OCI-LY3 (cell line): ENCODE measurements at regions not wholly inside any gene's neighbourhood (a gene's known extent, or its start where the extent isn't known, plus 50 kb on each side); places are given as distances from the start of the nearest gene placed in this dataset.
"Not testable (repeated sequence)": the region's sequence is repeated elsewhere in the genome, so short reads cannot be mapped to it uniquely, and the experiment has no call there.

Experiments
- H2AFZ ChIP-seq: fragments of 200-600, 300-600 bp; shearing (Covaris generic); 2 replicates; pipeline ENCODE4 v1.6.0; 2014; ENCODE audit warnings: antibody characterized with exemption, low read depth, low read length
- H3K27ac ChIP-seq: fragments of 200-600, 300-600 bp; sonication (generic); 2 replicates; pipeline ENCODE4 v1.5.1; 2014; ENCODE audit warnings: mild to moderate bottlenecking, low read length, moderate library complexity, mixed read lengths
- H3K27me3 ChIP-seq: fragments of 200-600, 300-600 bp; sonication (generic); 2 replicates; pipeline ENCODE4 v1.6.1; 2014; ENCODE audit warnings: low read depth, low read length, mixed read lengths
- H3K36me3 ChIP-seq: fragments of 200-600, 300-600 bp; sonication (generic); replicated peaks from 2 replicates; pipeline ENCODE3; 2014; ENCODE audit warnings: low read depth, low read length, mixed read lengths
- H3K4me1 ChIP-seq: fragments of 300-600, 200-600 bp; sonication (generic); 2 replicates; pipeline ENCODE4 v1.6.1; 2014; ENCODE audit warnings: low read length, mixed read lengths
- H3K4me2 ChIP-seq: fragments of 200-600, 300-600 bp; sonication (generic); 2 replicates; pipeline ENCODE4 v1.6.1; 2014; ENCODE audit warnings: low read length, mixed read lengths
- H3K4me3 ChIP-seq: fragments of 300-600, 200-600 bp; sonication (generic); 2 replicates; pipeline ENCODE4 v1.5.1; 2014; ENCODE audit warnings: antibody characterized with exemption, mild to moderate bottlenecking, low read length, moderate library complexity
- H3K79me2 ChIP-seq: fragments of 300-600, 200-600 bp; shearing (Covaris generic); 2 replicates; pipeline ENCODE4 v1.6.1; 2014; ENCODE audit warnings: mild to moderate bottlenecking, low read length, mixed read lengths
- H3K9ac ChIP-seq: fragments of 300-600, 200-600 bp; shearing (Covaris generic); 2 replicates; pipeline ENCODE4 v1.6.0; 2014; ENCODE audit warnings: mild to moderate bottlenecking, low read length, moderate library complexity
- H3K9me3 ChIP-seq: fragments of 200-600, 300-600 bp; shearing (Covaris generic); 2 replicates; pipeline ENCODE4 v1.6.1; 2014; ENCODE audit warnings: low read length, mixed read lengths; ENCODE audit not compliant: insufficient read depth
- H4K20me1 ChIP-seq: fragments of 200-600, 300-600 bp; sonication (generic); 2 replicates; pipeline ENCODE4 v1.6.1; 2016; ENCODE audit warnings: low read length, mixed read lengths; ENCODE audit not compliant: insufficient read depth
- EZH2phosphoT487 ChIP-seq: fragments of 200-600 bp; shearing (Covaris generic); IDR thresholded peaks from 2 replicates; pipeline ENCODE4 v1.6.1; 2018; ENCODE audit warnings: antibody characterized with exemption, mixed run types, low read depth
- TF ChIP-seq, protein P1 (sequence below): fragments of 200-600, 300-600 bp; sonication (generic); IDR thresholded peaks from 2 replicates; pipeline ENCODE4 v1.5.1; 2014; ENCODE audit warnings: antibody characterized with exemption, low read length, low read depth

DNA sequence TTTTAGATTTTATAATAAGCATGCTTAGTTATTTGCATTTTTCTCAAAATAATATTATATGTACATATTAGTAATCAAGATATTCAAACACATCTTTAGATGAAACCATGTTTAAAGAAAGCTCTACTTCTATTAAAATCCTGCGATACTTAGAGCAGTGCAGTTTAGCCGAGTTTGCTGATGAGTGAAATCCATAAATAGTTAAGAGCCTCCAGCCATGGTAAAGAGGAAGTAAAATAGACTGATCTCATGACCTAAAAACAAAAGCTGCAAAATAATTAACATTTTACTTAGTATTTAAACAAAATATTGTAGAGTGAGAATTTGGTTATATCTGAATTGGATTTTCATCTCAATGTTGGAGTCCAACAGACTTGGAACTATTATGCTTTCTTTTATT lies 147.4 kb upstream of the NRIP1 start:
- Histone ChIP-seq H3K27me3 (peaks cover 63% of the 10 kb centered on the region), H3K4me2 (peak overlapping the region; percentile 22; the same call in 1 of the 2 replicates), H3K9ac (no peak overlapping the region), H3K4me1 (peaks cover 23% of the 10 kb centered on the region), H3K4me3 (no peak overlapping the region), H3K36me3 (no peaks in the 10 kb centered on the region), H3K9me3 (no peaks in the 10 kb centered on the region), H2AFZ (no peak overlapping the region), H4K20me1 (peaks cover 3% of the 10 kb centered on the region; the same call in 1 of the 2 replicates), H3K79me2 (no peaks in the 10 kb centered on the region), H3K27ac (no peak overlapping the region)
- no peak for TF ChIP-seq EZH2phosphoT487
- TF ChIP-seq, protein P1, sequence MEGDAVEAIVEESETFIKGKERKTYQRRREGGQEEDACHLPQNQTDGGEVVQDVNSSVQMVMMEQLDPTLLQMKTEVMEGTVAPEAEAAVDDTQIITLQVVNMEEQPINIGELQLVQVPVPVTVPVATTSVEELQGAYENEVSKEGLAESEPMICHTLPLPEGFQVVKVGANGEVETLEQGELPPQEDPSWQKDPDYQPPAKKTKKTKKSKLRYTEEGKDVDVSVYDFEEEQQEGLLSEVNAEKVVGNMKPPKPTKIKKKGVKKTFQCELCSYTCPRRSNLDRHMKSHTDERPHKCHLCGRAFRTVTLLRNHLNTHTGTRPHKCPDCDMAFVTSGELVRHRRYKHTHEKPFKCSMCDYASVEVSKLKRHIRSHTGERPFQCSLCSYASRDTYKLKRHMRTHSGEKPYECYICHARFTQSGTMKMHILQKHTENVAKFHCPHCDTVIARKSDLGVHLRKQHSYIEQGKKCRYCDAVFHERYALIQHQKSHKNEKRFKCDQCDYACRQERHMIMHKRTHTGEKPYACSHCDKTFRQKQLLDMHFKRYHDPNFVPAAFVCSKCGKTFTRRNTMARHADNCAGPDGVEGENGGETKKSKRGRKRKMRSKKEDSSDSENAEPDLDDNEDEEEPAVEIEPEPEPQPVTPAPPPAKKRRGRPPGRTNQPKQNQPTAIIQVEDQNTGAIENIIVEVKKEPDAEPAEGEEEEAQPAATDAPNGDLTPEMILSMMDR: no peak

DNA sequence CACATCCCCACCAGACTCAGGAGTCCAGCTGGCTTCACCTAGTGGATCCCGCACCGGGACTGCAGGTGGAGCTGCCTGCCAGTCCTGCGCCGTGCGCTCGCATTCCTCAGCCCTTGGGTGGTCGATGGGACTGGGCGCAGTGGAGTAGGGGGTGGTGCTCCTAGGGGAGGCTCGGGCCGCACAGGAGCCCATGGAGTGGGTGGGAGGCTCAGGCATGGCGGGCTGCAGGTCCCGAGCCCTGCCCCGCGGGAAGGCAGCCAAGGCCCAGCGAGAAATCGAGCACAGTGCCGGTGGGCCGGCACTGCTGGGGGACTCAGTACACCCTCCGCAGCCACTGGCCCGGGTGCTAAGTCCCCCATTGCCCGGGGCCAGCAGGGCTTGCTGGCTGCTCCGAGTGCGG lies 153.7 kb upstream of the NRIP1 start:
- H3K4me2 ChIP-seq, H3K9ac ChIP-seq, H3K36me3 ChIP-seq, H2AFZ ChIP-seq, H3K4me3 ChIP-seq, H3K9me3 ChIP-seq, H4K20me1 ChIP-seq, H3K79me2 ChIP-seq, H3K27ac ChIP-seq: not testable (repeated sequence)
- Histone ChIP-seq H3K4me1 (peaks cover 40% of the 10 kb centered on the region), H3K27me3 (peaks cover 18% of the 10 kb centered on the region)

DNA sequence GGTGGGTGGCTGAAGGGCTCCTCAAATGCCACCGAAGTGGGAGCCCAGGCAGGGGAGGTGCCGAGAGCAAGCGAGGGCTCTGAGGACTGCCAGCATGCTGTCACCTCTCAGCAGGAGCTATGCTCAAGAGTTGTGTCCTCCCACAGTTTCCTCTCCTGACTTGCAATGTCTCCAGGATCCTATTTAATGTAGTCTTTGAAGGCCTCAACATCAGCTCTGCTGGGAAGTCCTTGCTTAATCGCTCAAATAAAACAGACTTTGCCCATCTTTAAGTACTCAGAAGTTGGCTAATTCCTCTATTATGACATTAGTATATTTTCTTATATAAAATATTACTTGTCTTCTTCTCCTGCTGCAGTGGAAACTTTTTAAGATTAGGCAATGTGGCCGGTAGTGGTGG lies 154.2 kb upstream of the NRIP1 start:
- no peak overlapping the region for H3K4me2 ChIP-seq
- H4K20me1 ChIP-seq: no peaks in the 10 kb centered on the region
- no peak overlapping the region for H3K9ac ChIP-seq
- peaks cover 40% of the 10 kb centered on the region for H3K4me1 ChIP-seq
- H3K79me2 ChIP-seq: no peaks in the 10 kb centered on the region
- peaks cover 17% of the 10 kb centered on the region for H3K27me3 ChIP-seq
- no peaks in the 10 kb centered on the region for H3K9me3 ChIP-seq
- no peak overlapping the region for H2AFZ ChIP-seq
- no peak overlapping the region for H3K4me3 ChIP-seq
- TF ChIP-seq, protein P1: no peak
- H3K27ac ChIP-seq: no peak overlapping the region
- H3K36me3 ChIP-seq: no peaks in the 10 kb centered on the region

DNA sequence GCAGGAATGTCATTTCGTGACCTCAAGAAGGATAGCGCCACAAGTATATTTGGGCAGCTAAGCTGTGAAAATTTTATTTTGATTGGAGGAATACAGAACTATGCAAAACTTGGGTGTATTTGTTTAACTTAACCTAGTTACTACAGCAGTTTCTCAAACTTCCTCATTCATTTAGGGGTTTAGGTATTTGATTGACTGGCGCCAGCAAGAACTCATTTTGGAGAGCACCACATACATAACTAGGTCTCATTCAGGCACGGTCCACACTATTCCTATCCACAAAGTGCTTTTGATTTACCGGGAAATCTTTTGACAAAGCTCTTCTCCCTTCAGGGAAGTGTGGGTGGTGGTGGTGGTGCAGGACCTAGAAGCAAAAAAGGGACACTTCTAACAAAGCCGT lies 155.1 kb upstream of the NRIP1 start:
- H3K27ac ChIP-seq: no peak overlapping the region
- H3K4me2 ChIP-seq: peak overlapping the region; percentile 68

More for the DNA sequence above, 155.1 kb upstream of the NRIP1 start:
- H3K9ac ChIP-seq: peak overlapping the region; percentile 27
- no peaks in the 10 kb centered on the region for H3K79me2 ChIP-seq
- peaks cover 21% of the 10 kb centered on the region for H3K27me3 ChIP-seq
- no peaks in the 10 kb centered on the region for H4K20me1 ChIP-seq
- H2AFZ ChIP-seq: peak overlapping the region; percentile 37; the same call in 1 of the 2 replicates
- no peaks in the 10 kb centered on the region for H3K9me3 ChIP-seq
- H3K4me3 ChIP-seq: peak overlapping the region; percentile 68
- no peaks in the 10 kb centered on the region for H3K36me3 ChIP-seq
- H3K4me1 ChIP-seq: peaks cover 40% of the 10 kb centered on the region
- TF ChIP-seq, protein P1: no peak
- TF ChIP-seq EZH2phosphoT487: no peak
